Erythroblast (primary cell): ENCODE measurements at regions not wholly inside any gene's neighbourhood (a gene's known extent, or its start where the extent isn't known, plus 50 kb on each side); places are given as distances from the start of the nearest gene placed in this dataset.

Experiments
- GATA1 ChIP-seq: IDR thresholded peaks from 2 replicates; pipeline ENCODE4 v1.6.1; 2011; ENCODE audit warnings: low read depth, mild to moderate bottlenecking, control low read depth, low read length, moderate library complexity
- POLR2A ChIP-seq: IDR thresholded peaks from 2 replicates; pipeline ENCODE4 v1.6.1; 2011; ENCODE audit warnings: mild to moderate bottlenecking, low read length

GRCh38 chr11:120025606-120026335 is 112.1 kb downstream of the TRIM29 start:
- no peak for TF ChIP-seq POLR2A
- TF ChIP-seq GATA1, result no peak
